Neural cell (in vitro differentiated cells): ENCODE measurements at regions not wholly inside any gene's neighbourhood (a gene's known extent, or its start where the extent isn't known, plus 50 kb on each side); places are given as distances from the start of the nearest gene placed in this dataset.

ENCODE experiments used
- H2AFZ ChIP-seq: fragments of 200-600, 300-800 bp; sonication (generic), shearing (Covaris generic); 2 replicates; pipeline ENCODE4 v1.6.0; 2014; ENCODE audit warnings: low read depth, mild to moderate bottlenecking, antibody characterized with exemption, low read length, moderate library complexity
- H3F3A ChIP-seq: fragments of 200-600 bp; shearing (Covaris generic); 2 replicates; pipeline ENCODE4 v1.6.1; 2016; ENCODE audit warnings: mild to moderate bottlenecking, moderate library complexity, mixed read lengths, antibody characterized with exemption, low read length; ENCODE audit not compliant: insufficient read depth, poor library complexity, severe bottlenecking
- H3K27ac ChIP-seq: fragments of 200-600, 300-800 bp; sonication (generic), shearing (Covaris generic); 2 replicates; pipeline ENCODE4 v1.5.1; 2014; ENCODE audit warnings: mild to moderate bottlenecking, low read length, moderate library complexity
- H3K27me3 ChIP-seq: fragments of 300-800, 200-600 bp; sonication (generic), shearing (Covaris generic); 2 replicates; pipeline ENCODE4 v1.6.0; 2014; ENCODE audit warnings: mild to moderate bottlenecking, low read depth, low read length, moderate library complexity; ENCODE audit not compliant: insufficient read depth
- H3K36me3 ChIP-seq: fragments of 300-800, 200-600 bp; sonication (generic), shearing (Covaris generic); 2 replicates; pipeline ENCODE4 v1.5.1; 2014; ENCODE audit warnings: mild to moderate bottlenecking, antibody characterized with exemption, low read length, moderate library complexity; ENCODE audit not compliant: insufficient read depth
- H3K4me2 ChIP-seq: fragments of 300-800, 200-600 bp; sonication (generic), shearing (Covaris generic); 2 replicates; pipeline ENCODE4 v1.6.0; 2014; ENCODE audit warnings: mild to moderate bottlenecking, low read length
- H3K4me3 ChIP-seq: fragments of 300-800, 200-600 bp; sonication (generic), shearing (Covaris generic); 2 replicates; pipeline ENCODE4 v1.5.1; 2014; ENCODE audit warnings: mild to moderate bottlenecking, low read length, moderate library complexity
- H3K79me2 ChIP-seq: fragments of 200-600 bp; shearing (Covaris generic); replicated peaks from 2 replicates; pipeline ENCODE4 v1.6.0; 2014; ENCODE audit warnings: mild to moderate bottlenecking, low read length, moderate library complexity; ENCODE audit not compliant: insufficient read depth
- H3K9ac ChIP-seq: fragments of 300-800, 200-600 bp; sonication (generic), shearing (Covaris generic); 2 replicates; pipeline ENCODE4 v1.6.1; 2016; ENCODE audit warnings: mild to moderate bottlenecking, low read length, mixed read lengths
- H3K9me2 ChIP-seq: fragments of 200-600 bp; shearing (Covaris generic); 2 replicates; pipeline ENCODE4 v1.6.1; 2016; ENCODE audit warnings: mild to moderate bottlenecking, low read length, mixed read lengths; ENCODE audit not compliant: insufficient read depth
- H3K9me3 ChIP-seq: fragments of 200-600, 300-800 bp; sonication (generic), shearing (Covaris generic); 2 replicates; pipeline ENCODE4 v1.6.1; 2016; ENCODE audit warnings: mild to moderate bottlenecking, mixed run types, low read length, moderate library complexity, mixed read lengths
- H4K20me1 ChIP-seq: fragments of 200-600 bp; shearing (Covaris generic); 2 replicates; pipeline ENCODE4 v1.6.1; 2016; ENCODE audit warnings: mild to moderate bottlenecking, mixed run types; ENCODE audit not compliant: insufficient read depth
- CTCF ChIP-seq: fragments of 450-650 bp; IDR thresholded peaks from 2 replicates; pipeline ENCODE4 v1.5.1; 2014; ENCODE audit warnings: antibody characterized with exemption, mild to moderate bottlenecking, moderate library complexity; ENCODE audit not compliant: poor library complexity, severe bottlenecking
- EP300 ChIP-seq: fragments of 450-650 bp; conservative IDR thresholded peaks from 2 replicates; pipeline ENCODE4 v1.6.1; 2014; ENCODE audit warnings: antibody characterized with exemption, mild to moderate bottlenecking, moderate library complexity; ENCODE audit not compliant: poor library complexity, severe bottlenecking
- EZH2 ChIP-seq: fragments of 200-600, 300-800 bp; shearing (Covaris generic), sonication (generic); IDR thresholded peaks from 2 replicates; pipeline ENCODE4 v1.6.1; 2014; ENCODE audit warnings: antibody characterized with exemption, low read length, borderline replicate concordance, mild to moderate bottlenecking; ENCODE audit not compliant: insufficient read depth, poor library complexity, severe bottlenecking
- MXI1 ChIP-seq: fragments of 450-650 bp; conservative IDR thresholded peaks from 2 replicates; pipeline ENCODE4 v1.6.1; 2014; ENCODE audit warnings: antibody characterized with exemption, mild to moderate bottlenecking; ENCODE audit not compliant: poor library complexity, severe bottlenecking
- POLR2AphosphoS5 ChIP-seq: IDR thresholded peaks from 2 replicates; pipeline ENCODE4 v1.6.1; 2012
- RAD21 ChIP-seq: fragments of 450-650 bp; conservative IDR thresholded peaks from 2 replicates; pipeline ENCODE4 v1.6.1; 2014; ENCODE audit warnings: antibody characterized with exemption, mild to moderate bottlenecking, moderate library complexity
- REST ChIP-seq: IDR thresholded peaks from 2 replicates; pipeline ENCODE4 v1.6.1; 2012; ENCODE audit warnings: borderline replicate concordance
- SMC3 ChIP-seq: fragments of 450-650 bp; conservative IDR thresholded peaks from 2 replicates; pipeline ENCODE4 v1.6.1; 2014; ENCODE audit warnings: antibody characterized with exemption, mild to moderate bottlenecking, moderate library complexity; ENCODE audit not compliant: poor library complexity
- TAF1 ChIP-seq: IDR thresholded peaks from 2 replicates; pipeline ENCODE4 v1.6.1; 2012; ENCODE audit warnings: low read depth

GRCh38 chr17:77696721-77697460 is 261.6 kb upstream of the TNRC6C start:
- no peaks in the 10 kb centered on the region for H3K36me3 ChIP-seq
- peak overlapping the region; percentile 72 for H2AFZ ChIP-seq
- H3K9ac ChIP-seq: peak overlapping the region; percentile 79
- H4K20me1 ChIP-seq: no peaks in the 10 kb centered on the region
- TF ChIP-seq SMC3 (peak; percentile 34), POLR2AphosphoS5 (peak; percentile 46), MXI1 (no peak), RAD21 (no peak), CTCF (no peak), EZH2 (no peak)
- peak overlapping the region; percentile 44 for H3K4me2 ChIP-seq
- peak overlapping the region; percentile 96 for H3K27ac ChIP-seq
- no peaks in the 10 kb centered on the region for H3F3A ChIP-seq
- no peaks in the 10 kb centered on the region for H3K27me3 ChIP-seq
- peak overlapping the region; percentile 43 for H3K4me3 ChIP-seq
- no peaks in the 10 kb centered on the region for H3K9me3 ChIP-seq
- no peaks in the 10 kb centered on the region for H3K9me2 ChIP-seq
- H3K79me2 ChIP-seq: no peaks in the 10 kb centered on the region

- no peaks in the 10 kb centered on the region for H3K9me3 ChIP-seq
- H3K27me3 ChIP-seq: no peaks in the 10 kb centered on the region
- no peaks in the 10 kb centered on the region for H3K9me2 ChIP-seq
- H3K36me3 ChIP-seq: no peaks in the 10 kb centered on the region
- no peaks in the 10 kb centered on the region for H3F3A ChIP-seq
- no peak overlapping the region for H3K4me2 ChIP-seq
- no peaks in the 10 kb centered on the region for H4K20me1 ChIP-seq
- no peak overlapping the region for H3K4me3 ChIP-seq
- TF ChIP-seq CTCF: no peak
- no peak for TF ChIP-seq MXI1
- TF ChIP-seq EP300: no peak
- TF ChIP-seq POLR2AphosphoS5: no peak
- TF ChIP-seq SMC3: no peak
- no peak for TF ChIP-seq EZH2
- TF ChIP-seq TAF1: no peak
- no peak for TF ChIP-seq REST
- TF ChIP-seq RAD21: no peak
- peak overlapping the region; percentile 96 for H3K27ac ChIP-seq
- peak overlapping the region; percentile 79 for H3K9ac ChIP-seq
- H2AFZ ChIP-seq: no peak overlapping the region
- H3K79me2 ChIP-seq: no peaks in the 10 kb centered on the region
These were observed 260.8 kb upstream of the TNRC6C start for GRCh38 chr17:77697480-77698400.
